Mucosa of descending colon (tissue), 3 donors: ENCODE measurements at regions not wholly inside any gene's neighbourhood (a gene's known extent, or its start where the extent isn't known, plus 50 kb on each side); places are given as distances from the start of the nearest gene placed in this dataset.

ENCODE experiments used
- ATAC-seq: fragments of 200-7000 bp; cut with Tn5 transposase; one replicate; pipeline ENCODE4 v1.9.1; 2020; ENCODE audit warnings: mild to moderate bottlenecking, moderate library complexity
- DNase-seq, 3 donors: peaks; one replicate each; pipeline ENCODE4 v3.0.0-alpha.2; 2020
- H3K36me3 ChIP-seq: fragments of 200-600 bp; one replicate; pipeline ENCODE4 v1.8.0; 2021; ENCODE audit warnings: low read depth, mild to moderate bottlenecking
- H3K4me1 ChIP-seq: fragments of 200-600 bp; one replicate; pipeline ENCODE4 v1.8.0; 2021; ENCODE audit warnings: low read depth, mild to moderate bottlenecking
- H3K4me3 ChIP-seq: fragments of 200-600 bp; one replicate; pipeline ENCODE4 v1.8.0; 2021; ENCODE audit warnings: mild to moderate bottlenecking
- H3K9me3 ChIP-seq: fragments of 200-600 bp; one replicate; pipeline ENCODE4 v1.8.0; 2021; ENCODE audit warnings: mild to moderate bottlenecking
- CTCF ChIP-seq: fragments of 200-600 bp; IDR thresholded peaks from one replicate; pipeline ENCODE4 v1.8.0; 2022; ENCODE audit warnings: antibody characterized with exemption, mild to moderate bottlenecking
- intact Hi-C, 2 donors: fragments of 100-400 bp; cut with DNase I in 1 of 2; cut with micrococcal nuclease in 1 of 2; formaldehyde crosslinking; loops; one replicate each; pipeline versions ENCODE4 v1.11.0 to v1.11.1; 2022; cut with DNase I, micrococcal nuclease
- donor health status: DM: no; HTN: no; CAD: no; lungs with moderate emphysema.
- donor health status: DM: no; HTN: no; CAD: no.
- donor health status: DM: no; HTN: yes; CAD: no.

GRCh38 chr10:132136689-132137088, 50.1 kb upstream of the DPYSL4 start:
- H3K4me3 ChIP-seq, result no peak overlapping the region
- no peak for ATAC-seq
- intact Hi-C loops, result no loop called here
- TF ChIP-seq CTCF, result no peak
- no peaks in the 10 kb centered on the region for H3K36me3 ChIP-seq
- H3K4me1 ChIP-seq, result no peaks in the 10 kb centered on the region
- H3K9me3 ChIP-seq, result no peaks in the 10 kb centered on the region
- peak in 2 of 3 donors; percentile 3 to 17 for DNase-seq
